H1 (cell line): ENCODE measurements at regions not wholly inside any gene's neighbourhood (a gene's known extent, or its start where the extent isn't known, plus 50 kb on each side); places are given as distances from the start of the nearest gene placed in this dataset.

Source experiments
- HDAC2 ChIP-seq, 2 experiments: fragments of 300-600 bp in 1 of 2; sonication (generic) in 1 of 2; IDR thresholded peaks; 2 replicates each; pipeline ENCODE4 v1.6.1; 2011 to 2012; ENCODE audit warnings: low read depth in 2 of 2, low read length in 2 of 2, mild to moderate bottlenecking in 2 of 2, moderate library complexity in 2 of 2, borderline replicate concordance in 1 of 2, inconsistent platforms in 1 of 2

- no peak for TF ChIP-seq HDAC2 (IDR thresholded peaks at IDR 0.05; ENCODE audit: borderline replicate concordance in 1 of 2, low read depth in 2 of 2, low read length in 2 of 2)
Observed at GRCh38 chr2:19274439-19274838, 84.0 kb downstream of the OSR1 start (continued).
